ENCODE measurements at regions not wholly inside any gene's neighbourhood (a gene's known extent, or its start where the extent isn't known, plus 50 kb on each side); places are given as distances from the start of the nearest gene placed in this dataset.

- Histone ChIP-seq H3K79me2 (ENCODE audit: control insufficient read depth, insufficient read depth, low read length) (no peaks in the 10 kb centered on the region), H3K4me3 (ENCODE audit: control insufficient read depth in 2 of 3, extremely low read depth in 1 of 3, insufficient read depth in 2 of 3, low read depth in 1 of 3, low read length in 3 of 3) (no peak overlapping the region), H3K36me3 (ENCODE audit: control insufficient read depth in 2 of 2, extremely low read depth in 1 of 2, insufficient read depth in 2 of 2, low read length in 2 of 2) (no peaks in the 10 kb centered on the region), H3K4me2 (ENCODE audit: control insufficient read depth, extremely low read depth, insufficient read depth, low read depth, low read length) (no peak overlapping the region), H4K20me1 (ENCODE audit: control insufficient read depth, extremely low read depth, insufficient read depth, low read length) (no peaks in the 10 kb centered on the region), H3K9me1 (ENCODE audit: control insufficient read depth, extremely low read depth, insufficient read depth, low read length) (no peaks in the 10 kb centered on the region), H3K4me1 (ENCODE audit: control insufficient read depth, extremely low read depth, insufficient read depth, low read length) (no peaks in the 10 kb centered on the region), H3K9me3 (ENCODE audit: control insufficient read depth, low read depth, low read length) (no peaks in the 10 kb centered on the region), H2AFZ (ENCODE audit: control insufficient read depth, low read length) (no peak overlapping the region), H3K9ac (ENCODE audit: control insufficient read depth, extremely low read depth, insufficient read depth, low read length) (no peak overlapping the region), H3K27me3 (ENCODE audit: control insufficient read depth, extremely low read depth, insufficient read depth, low read length) (no peaks in the 10 kb centered on the region), H3K27ac (ENCODE audit: control insufficient read depth, insufficient read depth, low read length) (no peak overlapping the region)
- dilution Hi-C loops (cut with MboI; ENCODE audit: extremely low pct_ligation_motif_present, low sequenced_read_pairs) = no loop called here
- DNase-seq (ENCODE audit: low read depth, low spot score) (no peak), FAIRE-seq (no peak)
- no peak for TF ChIP-seq EZH2 (IDR thresholded peaks at IDR 0.05; ENCODE audit: low read length)
- TF ChIP-seq CTCF (optimal IDR thresholded peaks at IDR 0.05 in 1 of 3, IDR thresholded peaks at IDR 0.05 in 1 of 3, conservative IDR thresholded peaks at IDR 0.05 in 1 of 3; ENCODE audit: extremely low read depth in 1 of 3, insufficient read depth in 2 of 3, low read length in 3 of 3) = no peak
Measured at GRCh38 chr21:24705201-24705600, 902.1 kb downstream of the MRPL39 start.

- Histone ChIP-seq H3K27me3 (ENCODE audit: control insufficient read depth, extremely low read depth, insufficient read depth, low read length) (no peaks in the 10 kb centered on the region), H3K4me1 (ENCODE audit: control insufficient read depth, extremely low read depth, insufficient read depth, low read length) (no peaks in the 10 kb centered on the region), H3K79me2 (ENCODE audit: control insufficient read depth, insufficient read depth, low read length) (no peaks in the 10 kb centered on the region), H4K20me1 (ENCODE audit: control insufficient read depth, extremely low read depth, insufficient read depth, low read length) (no peaks in the 10 kb centered on the region), H3K36me3 (ENCODE audit: control insufficient read depth in 2 of 2, extremely low read depth in 1 of 2, insufficient read depth in 2 of 2, low read length in 2 of 2) (no peaks in the 10 kb centered on the region), H3K9me3 (ENCODE audit: control insufficient read depth, low read depth, low read length) (no peaks in the 10 kb centered on the region), H2AFZ (ENCODE audit: control insufficient read depth, low read length) (no peak overlapping the region), H3K9me1 (ENCODE audit: control insufficient read depth, extremely low read depth, insufficient read depth, low read length) (no peaks in the 10 kb centered on the region), H3K4me2 (ENCODE audit: control insufficient read depth, extremely low read depth, insufficient read depth, low read depth, low read length) (no peak overlapping the region), H3K4me3 (ENCODE audit: control insufficient read depth in 2 of 3, extremely low read depth in 1 of 3, insufficient read depth in 2 of 3, low read depth in 1 of 3, low read length in 3 of 3) (no peak overlapping the region), H3K9ac (ENCODE audit: control insufficient read depth, extremely low read depth, insufficient read depth, low read length) (no peak overlapping the region), H3K27ac (ENCODE audit: control insufficient read depth, insufficient read depth, low read length) (no peak overlapping the region)
- DNase-seq (ENCODE audit: low read depth, low spot score) (no peak), FAIRE-seq (no peak)
- dilution Hi-C loops (cut with MboI; ENCODE audit: extremely low pct_ligation_motif_present, low sequenced_read_pairs) = no loop called here
- TF ChIP-seq EZH2 (IDR thresholded peaks at IDR 0.05; ENCODE audit: low read length) (no peak), CTCF (optimal IDR thresholded peaks at IDR 0.05 in 1 of 3, IDR thresholded peaks at IDR 0.05 in 1 of 3, conservative IDR thresholded peaks at IDR 0.05 in 1 of 3; ENCODE audit: extremely low read depth in 1 of 3, insufficient read depth in 2 of 3, low read length in 3 of 3) (no peak)
Measured at GRCh38 chr21:24693779-24694178, 913.5 kb downstream of the MRPL39 start.

Data from keratinocyte (primary cell).